ENCODE measurements at regions not wholly inside any gene's neighbourhood (a gene's known extent, or its start where the extent isn't known, plus 50 kb on each side); places are given as distances from the start of the nearest gene placed in this dataset.

GRCh38 chr1:8089535-8090228 lies 63.6 kb upstream of the ERRFI1 start:
- Mint-ChIP-seq H3K4me1 (ENCODE audit: low read depth, unreplicated experiment) (peaks cover 45% of the 10 kb centered on the region), H3K36me3 (ENCODE audit: insufficient read depth, unreplicated experiment) (peaks cover 18% of the 10 kb centered on the region), H3K9me3 (ENCODE audit: low read depth, unreplicated experiment) (no peaks in the 10 kb centered on the region), H3K27ac (ENCODE audit: unreplicated experiment) (peak overlapping the region; percentile 59), H3K27me3 (ENCODE audit: unreplicated experiment) (no peaks in the 10 kb centered on the region), H3K4me3 (ENCODE audit: low read depth, unreplicated experiment) (no peak overlapping the region)
- intact Hi-C loops (cut with micrococcal nuclease; ENCODE audit: unreplicated experiment): loop anchor here (10.0 kb wide), 1 partner anchor 225 kb away; the partner anchor contains the start of gene SLC45A1
- DNase-seq: no peak
- CTCF ChIA-PET: no interaction called here
- BruUV-seq (replicated peaks): no TSS peak
- TF ChIP-seq CTCF (IDR thresholded peaks at IDR 0.05; ENCODE audit: unreplicated experiment): no peak

- H3K9me3 Mint-ChIP-seq (ENCODE audit: low read depth, unreplicated experiment): no peaks in the 10 kb centered on the region
- intact Hi-C loops (cut with micrococcal nuclease; ENCODE audit: unreplicated experiment): no loop called here
- no peaks in the 10 kb centered on the region for H3K27me3 Mint-ChIP-seq (ENCODE audit: unreplicated experiment)
- H3K27ac Mint-ChIP-seq (ENCODE audit: unreplicated experiment): no peak overlapping the region
- peaks cover 34% of the 10 kb centered on the region for H3K4me1 Mint-ChIP-seq (ENCODE audit: low read depth, unreplicated experiment)
- no peak for TF ChIP-seq CTCF (IDR thresholded peaks at IDR 0.05; ENCODE audit: unreplicated experiment)
- no peak for DNase-seq
- peaks cover 9% of the 10 kb centered on the region for H3K36me3 Mint-ChIP-seq (ENCODE audit: insufficient read depth, unreplicated experiment)
- CTCF ChIA-PET: no interaction called here
- no TSS peak for BruUV-seq (replicated peaks)
- no peak overlapping the region for H3K4me3 Mint-ChIP-seq (ENCODE audit: low read depth, unreplicated experiment)
These were observed 59.9 kb upstream of the ERRFI1 start for GRCh38 chr1:8086055-8086454.

- Mint-ChIP-seq H3K27me3 (ENCODE audit: unreplicated experiment) (no peaks in the 10 kb centered on the region), H3K27ac (ENCODE audit: unreplicated experiment) (no peak overlapping the region), H3K36me3 (ENCODE audit: insufficient read depth, unreplicated experiment) (no peaks in the 10 kb centered on the region), H3K9me3 (ENCODE audit: low read depth, unreplicated experiment) (no peaks in the 10 kb centered on the region), H3K4me1 (ENCODE audit: low read depth, unreplicated experiment) (peaks cover 24% of the 10 kb centered on the region), H3K4me3 (ENCODE audit: low read depth, unreplicated experiment) (no peak overlapping the region)
- TF ChIP-seq CTCF (IDR thresholded peaks at IDR 0.05; ENCODE audit: unreplicated experiment): no peak
- CTCF ChIA-PET: no interaction called here
- intact Hi-C loops (cut with micrococcal nuclease; ENCODE audit: unreplicated experiment): no loop called here
- no TSS peak for BruUV-seq (replicated peaks)
- no peak for DNase-seq
These were observed 58.8 kb upstream of the ERRFI1 start for GRCh38 chr1:8084913-8085312.

- CTCF ChIA-PET: no interaction called here
- intact Hi-C loops (cut with micrococcal nuclease; ENCODE audit: unreplicated experiment): no loop called here
- BruUV-seq (replicated peaks): no TSS peak
- Mint-ChIP-seq H3K9me3 (ENCODE audit: low read depth, unreplicated experiment) (no peaks in the 10 kb centered on the region), H3K4me1 (ENCODE audit: low read depth, unreplicated experiment) (peaks cover 18% of the 10 kb centered on the region), H3K4me3 (ENCODE audit: low read depth, unreplicated experiment) (no peak overlapping the region), H3K36me3 (ENCODE audit: insufficient read depth, unreplicated experiment) (no peaks in the 10 kb centered on the region), H3K27ac (ENCODE audit: unreplicated experiment) (peak overlapping the region; percentile 43), H3K27me3 (ENCODE audit: unreplicated experiment) (no peaks in the 10 kb centered on the region)
- no peak for TF ChIP-seq CTCF (IDR thresholded peaks at IDR 0.05; ENCODE audit: unreplicated experiment)
- no peak for DNase-seq
These were observed 57.8 kb upstream of the ERRFI1 start for GRCh38 chr1:8083739-8084484.

All from Calu3 (cell line).